Activated T-cell treated with anti-CD3 and anti-CD28 coated beads for 1 hour (primary cell): ENCODE measurements at regions not wholly inside any gene's neighbourhood (a gene's known extent, or its start where the extent isn't known, plus 50 kb on each side); places are given as distances from the start of the nearest gene placed in this dataset.
"Not testable (repeated sequence)": the region's sequence is repeated elsewhere in the genome, so short reads cannot be mapped to it uniquely, and the experiment has no call there.

ENCODE experiments used
- DNase-seq: peaks from one replicate; pipeline ENCODE4 v3.0.0-alpha.2; 2020; ENCODE audit warnings: low read depth

GRCh38 chr20:29320216-29320949 lies 1937.1 kb upstream of the DEFB115 start:
- not testable (repeated sequence) for DNase-seq

GRCh38 chr20:29323631-29324515 lies 1933.6 kb upstream of the DEFB115 start:
- DNase-seq: not testable (repeated sequence)

GRCh38 chr20:29324516-29325303 lies 1932.8 kb upstream of the DEFB115 start:
- DNase-seq: not testable (repeated sequence)

GRCh38 chr20:29325304-29325640 lies 1932.2 kb upstream of the DEFB115 start:
- DNase-seq: no peak

- DNase-seq: not testable (repeated sequence)
Measured at GRCh38 chr20:29325781-29326180, 1931.7 kb upstream of the DEFB115 start.

GRCh38 chr20:29326376-29327070 lies 1930.9 kb upstream of the DEFB115 start:
- DNase-seq: no peak

GRCh38 chr20:29327600-29328420 lies 1929.7 kb upstream of the DEFB115 start:
- DNase-seq: peak; percentile 22

GRCh38 chr20:29330429-29331115 lies 1926.9 kb upstream of the DEFB115 start:
- DNase-seq: not testable (repeated sequence)

- no peak for DNase-seq
Measured at GRCh38 chr20:29349836-29350235, 1907.6 kb upstream of the DEFB115 start.

GRCh38 chr20:29375937-29376336 lies 1881.5 kb upstream of the DEFB115 start:
- DNase-seq: not testable (repeated sequence)

- DNase-seq: not testable (repeated sequence)
Measured at GRCh38 chr20:29392853-29393252, 1864.6 kb upstream of the DEFB115 start.

- DNase-seq: no peak
Measured at GRCh38 chr20:29408034-29408695, 1849.3 kb upstream of the DEFB115 start.

- DNase-seq: not testable (repeated sequence)
Measured at GRCh38 chr20:29408707-29409106, 1848.8 kb upstream of the DEFB115 start.

GRCh38 chr20:29409160-29409689 lies 1848.2 kb upstream of the DEFB115 start:
- DNase-seq: not testable (repeated sequence)

- DNase-seq: no peak
Measured at GRCh38 chr20:29409833-29410805, 1847.3 kb upstream of the DEFB115 start.

GRCh38 chr20:29410806-29411457 lies 1846.5 kb upstream of the DEFB115 start:
- DNase-seq: no peak

GRCh38 chr20:29411458-29411820 lies 1846.0 kb upstream of the DEFB115 start:
- not testable (repeated sequence) for DNase-seq

GRCh38 chr20:29419378-29419777 lies 1838.1 kb upstream of the DEFB115 start:
- DNase-seq: no peak
